ENCODE measurements at regions not wholly inside any gene's neighbourhood (a gene's known extent, or its start where the extent isn't known, plus 50 kb on each side); places are given as distances from the start of the nearest gene placed in this dataset.

DNA sequence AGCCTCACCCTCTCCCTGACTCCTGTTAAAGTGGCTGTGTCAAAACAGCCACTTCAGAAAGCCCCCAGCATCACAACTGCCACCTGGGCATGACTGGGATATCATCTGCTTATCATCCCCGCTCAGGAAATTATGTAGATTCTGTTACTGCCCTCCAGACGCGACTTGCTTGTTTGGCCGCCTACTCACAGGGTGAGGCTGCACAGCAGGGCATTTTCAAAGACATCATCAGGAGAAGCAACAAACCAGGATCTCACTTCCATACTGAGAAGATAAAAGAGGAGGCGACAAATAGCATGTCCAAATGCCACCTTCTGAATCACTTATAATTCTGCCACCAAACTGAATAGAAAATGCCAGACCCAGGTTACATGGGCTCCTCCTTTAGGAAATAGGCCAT lies 94.8 kb downstream of the MIS18A start:
- Histone ChIP-seq H3K9me3 (no peaks in the 10 kb centered on the region), H3K27me3 (replicated peaks; ENCODE audit: control insufficient read depth, insufficient read depth, low read length) (no peaks in the 10 kb centered on the region; the same call in 1 of the 2 replicates), H3K36me3 (ENCODE audit: control insufficient read depth, insufficient read depth, low read length) (no peaks in the 10 kb centered on the region), H3K4me3 (ENCODE audit: low read depth, low read length) (no peak overlapping the region), H3K4me1 (no peaks in the 10 kb centered on the region)
- intact Hi-C loops (cut with micrococcal nuclease; ENCODE audit: unreplicated experiment) = no loop called here
- Mint-ChIP-seq H3K9me3 (ENCODE audit: unreplicated experiment) (no peaks in the 10 kb centered on the region), H3K27me3 (ENCODE audit: insufficient read depth, unreplicated experiment) (peaks cover 44% of the 10 kb centered on the region), H3K4me1 (ENCODE audit: low read depth, unreplicated experiment) (no peaks in the 10 kb centered on the region), H3K4me3 (ENCODE audit: unreplicated experiment) (no peak overlapping the region), H3K36me3 (ENCODE audit: insufficient read depth, unreplicated experiment) (no peaks in the 10 kb centered on the region), H3K27ac (ENCODE audit: unreplicated experiment) (no peak overlapping the region)
- TF ChIP-seq, protein P1, sequence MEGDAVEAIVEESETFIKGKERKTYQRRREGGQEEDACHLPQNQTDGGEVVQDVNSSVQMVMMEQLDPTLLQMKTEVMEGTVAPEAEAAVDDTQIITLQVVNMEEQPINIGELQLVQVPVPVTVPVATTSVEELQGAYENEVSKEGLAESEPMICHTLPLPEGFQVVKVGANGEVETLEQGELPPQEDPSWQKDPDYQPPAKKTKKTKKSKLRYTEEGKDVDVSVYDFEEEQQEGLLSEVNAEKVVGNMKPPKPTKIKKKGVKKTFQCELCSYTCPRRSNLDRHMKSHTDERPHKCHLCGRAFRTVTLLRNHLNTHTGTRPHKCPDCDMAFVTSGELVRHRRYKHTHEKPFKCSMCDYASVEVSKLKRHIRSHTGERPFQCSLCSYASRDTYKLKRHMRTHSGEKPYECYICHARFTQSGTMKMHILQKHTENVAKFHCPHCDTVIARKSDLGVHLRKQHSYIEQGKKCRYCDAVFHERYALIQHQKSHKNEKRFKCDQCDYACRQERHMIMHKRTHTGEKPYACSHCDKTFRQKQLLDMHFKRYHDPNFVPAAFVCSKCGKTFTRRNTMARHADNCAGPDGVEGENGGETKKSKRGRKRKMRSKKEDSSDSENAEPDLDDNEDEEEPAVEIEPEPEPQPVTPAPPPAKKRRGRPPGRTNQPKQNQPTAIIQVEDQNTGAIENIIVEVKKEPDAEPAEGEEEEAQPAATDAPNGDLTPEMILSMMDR (IDR thresholded peaks at IDR 0.05; ENCODE audit: insufficient read depth in 1 of 2, low read depth in 1 of 2, low read length in 1 of 2, severe bottlenecking in 1 of 2, unreplicated experiment in 1 of 2) = no peak
- no peak for DNase-seq
- ChIA-PET POLR2A (no interaction called here), CTCF (no interaction called here)
- BruUV-seq (replicated peaks) = no TSS peak

GRCh38 chr21:32183396-32183795 lies 95.5 kb downstream of the MIS18A start:
- ChIA-PET CTCF (no interaction called here), POLR2A (no interaction called here)
- intact Hi-C loops (cut with micrococcal nuclease; ENCODE audit: unreplicated experiment) = no loop called here
- Mint-ChIP-seq H3K9me3 (ENCODE audit: unreplicated experiment) (no peaks in the 10 kb centered on the region), H3K27ac (ENCODE audit: unreplicated experiment) (no peak overlapping the region), H3K4me1 (ENCODE audit: low read depth, unreplicated experiment) (no peaks in the 10 kb centered on the region), H3K27me3 (ENCODE audit: insufficient read depth, unreplicated experiment) (peaks cover 47% of the 10 kb centered on the region), H3K36me3 (ENCODE audit: insufficient read depth, unreplicated experiment) (no peaks in the 10 kb centered on the region), H3K4me3 (ENCODE audit: unreplicated experiment) (no peak overlapping the region)
- no TSS peak for BruUV-seq (replicated peaks)
- Histone ChIP-seq H3K4me1 (no peaks in the 10 kb centered on the region), H3K4me3 (ENCODE audit: low read depth, low read length) (no peak overlapping the region), H3K36me3 (ENCODE audit: control insufficient read depth, insufficient read depth, low read length) (no peaks in the 10 kb centered on the region), H3K27me3 (replicated peaks; ENCODE audit: control insufficient read depth, insufficient read depth, low read length) (no peaks in the 10 kb centered on the region; the same call in 1 of the 2 replicates), H3K9me3 (no peaks in the 10 kb centered on the region)
- TF ChIP-seq, protein P1 (IDR thresholded peaks at IDR 0.05; ENCODE audit: insufficient read depth in 1 of 2, low read depth in 1 of 2, low read length in 1 of 2, severe bottlenecking in 1 of 2, unreplicated experiment in 1 of 2) = no peak
- DNase-seq = no peak

- H3K27me3 ChIP-seq (replicated peaks; ENCODE audit: control insufficient read depth, insufficient read depth, low read length) = no peaks in the 10 kb centered on the region; the same call in 1 of the 2 replicates
Observed at GRCh38 chr21:32182449-32182848, 96.4 kb downstream of the MIS18A start.

More at GRCh38 chr21:32182449-32182848, 96.4 kb downstream of the MIS18A start:
- POLR2A ChIA-PET = interaction anchor here (0.5 kb wide), 1 partner anchor 97 kb away, joined by 8 read pairs; the partner anchor contains the start of gene MIS18A
- Mint-ChIP-seq H3K36me3 (ENCODE audit: insufficient read depth, unreplicated experiment) (no peaks in the 10 kb centered on the region), H3K9me3 (ENCODE audit: unreplicated experiment) (no peaks in the 10 kb centered on the region), H3K27me3 (ENCODE audit: insufficient read depth, unreplicated experiment) (peaks cover 44% of the 10 kb centered on the region), H3K4me1 (ENCODE audit: low read depth, unreplicated experiment) (no peaks in the 10 kb centered on the region), H3K4me3 (ENCODE audit: unreplicated experiment) (no peak overlapping the region), H3K27ac (ENCODE audit: unreplicated experiment) (no peak overlapping the region)
- BruUV-seq (replicated peaks) = no TSS peak
- H3K36me3 ChIP-seq (ENCODE audit: control insufficient read depth, insufficient read depth, low read length) = no peaks in the 10 kb centered on the region
- CTCF ChIA-PET = no interaction called here
- no peaks in the 10 kb centered on the region for H3K9me3 ChIP-seq
- H3K4me1 ChIP-seq = no peaks in the 10 kb centered on the region
- no peak for DNase-seq
- no peak overlapping the region for H3K4me3 ChIP-seq (ENCODE audit: low read depth, low read length)
- intact Hi-C loops (cut with micrococcal nuclease; ENCODE audit: unreplicated experiment) = no loop called here
- TF ChIP-seq, protein P1 (IDR thresholded peaks at IDR 0.05; ENCODE audit: insufficient read depth in 1 of 2, low read depth in 1 of 2, low read length in 1 of 2, severe bottlenecking in 1 of 2, unreplicated experiment in 1 of 2) = no peak
